Stomach (tissue), 8 donors: ENCODE measurements at regions not wholly inside any gene's neighbourhood (a gene's known extent, or its start where the extent isn't known, plus 50 kb on each side); places are given as distances from the start of the nearest gene placed in this dataset.

Experiments
- DNase-seq, 2 donors: peaks; one replicate each; pipeline versions ENCODE4 v3.0.0 to v3.0.0-alpha.2; 2013 to 2019
- H3K27ac ChIP-seq, 5 donors: fragments of 200-600 bp in 4 of 5; sonication (generic) in 4 of 5; one replicate each; pipeline ENCODE4 v1.5.1; 2013 to 2019; ENCODE audit warnings: mild to moderate bottlenecking in 1 of 5, moderate library complexity in 1 of 5
- H3K27me3 ChIP-seq, 3 donors: fragments of 200-600 bp; sonication (generic); one replicate each; pipeline ENCODE4 v1.5.1; 2017 to 2019; ENCODE audit warnings: mixed run types in 1 of 3
- H3K36me3 ChIP-seq, 4 donors: fragments of 200-600 bp; sonication (generic); 1 replicate in 3 of 4; 2 replicates in 1 of 4; pipeline ENCODE4 v1.5.1; 2016 to 2019
- H3K4me1 ChIP-seq, 4 donors: fragments of 200-600 bp; sonication (generic); one replicate each; pipeline ENCODE4 v1.5.1; 2016 to 2019
- H3K4me3 ChIP-seq, 4 donors: fragments of 200-600 bp; sonication (generic) in 3 of 4; one replicate each; pipeline ENCODE4 v1.5.1; 2016 to 2019; ENCODE audit warnings: mild to moderate bottlenecking in 1 of 4
- H3K9me3 ChIP-seq, 4 donors: fragments of 200-600 bp; sonication (generic); one replicate each; pipeline ENCODE4 v1.5.1; 2016 to 2019
- CTCF ChIP-seq, 7 experiments: fragments of 450-650 bp in 4 of 7; fragments of 200-600 bp in 3 of 7; sonication (generic) in 3 of 7; IDR thresholded peaks; one replicate each; pipeline ENCODE4 v1.5.1; 2016 to 2019; ENCODE audit warnings: antibody characterized with exemption in 7 of 7, control low read depth in 2 of 7, mild to moderate bottlenecking in 1 of 7
- EP300 ChIP-seq: sonication (generic); formaldehyde crosslinking; IDR thresholded peaks from one replicate; pipeline ENCODE4 v1.6.1; 2017; ENCODE audit warnings: antibody characterized with exemption
- POLR2A ChIP-seq, 4 donors: fragments of 450-650 bp; IDR thresholded peaks; one replicate each; pipeline ENCODE4 v1.6.1; 2016; ENCODE audit warnings: antibody characterized with exemption in 4 of 4, control low read depth in 2 of 4, mild to moderate bottlenecking in 1 of 4, moderate library complexity in 1 of 4
- POLR2AphosphoS5 ChIP-seq, 3 donors: sonication (generic); formaldehyde crosslinking; IDR thresholded peaks; one replicate each; pipeline ENCODE4 v1.6.1; 2016; ENCODE audit warnings: antibody characterized with exemption in 3 of 3
- WGBS, 5 donors: extraction: QIAGEN DNeasy Blood & Tissue Kit in 3 of 5; methylation state at CpG; one replicate each; pipeline versions ENCODE4 v1.1.5 to v1.1.7; 2013 to 2018; 5-methylcytosine and 5-hydroxymethylcytosine counted together
- intact Hi-C: fragments of 100-400 bp; cut with DNase I; formaldehyde crosslinking; loops from one replicate; pipeline ENCODE4 v1.15.1; 2023; ENCODE audit warnings: low total_unique reads
- donor health status: healthy with polysubstance abuse.
- donor health status: Bipolar disorder and iron deficiency.
- donor health status: healthy.

- intact Hi-C loops = no loop called here
- no peaks in the 10 kb centered on the region for H3K27me3 ChIP-seq
- H3K4me3 ChIP-seq = no peak overlapping the region
- peaks cover 22 to 47% (median 35%) of the 10 kb centered on the region in 4 donors for H3K4me1 ChIP-seq
- H3K9me3 ChIP-seq = no peaks in the 10 kb centered on the region
- H3K36me3 ChIP-seq = no peaks in the 10 kb centered on the region
- 24 to 43% (median 27%) methylated on average over 6 of the region's 6 CpGs for WGBS, 5 donors
- H3K27ac ChIP-seq = peak overlapping the region in 3 of 5 donors; percentile 52 to 68 (median 63)
- TF ChIP-seq CTCF (IDR thresholded peaks at IDR 0.05) (no peak), POLR2A (IDR thresholded peaks at IDR 0.05) (no peak), EP300 (no peak), POLR2AphosphoS5 (IDR thresholded peaks at IDR 0.05) (no peak)
- peak; percentile 45 to 55 for DNase-seq
Observed at GRCh38 chr12:75720812-75721641, 209.6 kb upstream of the KRR1 start.

- no peaks in the 10 kb centered on the region for H3K9me3 ChIP-seq
- TF ChIP-seq CTCF (IDR thresholded peaks at IDR 0.05) = no peak
- no peak for TF ChIP-seq POLR2A (IDR thresholded peaks at IDR 0.05)
- no peak for TF ChIP-seq EP300
- no peak for TF ChIP-seq POLR2AphosphoS5 (IDR thresholded peaks at IDR 0.05)
- no peak overlapping the region for H3K4me3 ChIP-seq
- H3K36me3 ChIP-seq = no peaks in the 10 kb centered on the region
- peaks cover 22 to 31% (median 25%) of the 10 kb centered on the region in 4 donors for H3K4me1 ChIP-seq
- no peak overlapping the region for H3K27ac ChIP-seq
- intact Hi-C loops = no loop called here
- no peaks in the 10 kb centered on the region for H3K27me3 ChIP-seq
- DNase-seq = no peak
Observed at GRCh38 chr12:75717902-75718301, 206.5 kb upstream of the KRR1 start.

- no peak for TF ChIP-seq POLR2AphosphoS5 (IDR thresholded peaks at IDR 0.05)
- no peak for TF ChIP-seq EP300
- TF ChIP-seq POLR2A (IDR thresholded peaks at IDR 0.05) = no peak
- no peak for TF ChIP-seq CTCF (IDR thresholded peaks at IDR 0.05)
- intact Hi-C loops = no loop called here
- H3K4me3 ChIP-seq = no peak overlapping the region
- no peaks in the 10 kb centered on the region for H3K36me3 ChIP-seq
- WGBS, 5 donors = 79 to 92% (median 88%) methylated on average over 5 of the region's 5 CpGs
- no peak for DNase-seq
- no peaks in the 10 kb centered on the region for H3K9me3 ChIP-seq
- peaks cover 12 to 32% (median 18%) of the 10 kb centered on the region in 4 donors for H3K4me1 ChIP-seq
- H3K27ac ChIP-seq = no peak overlapping the region
- H3K27me3 ChIP-seq = no peaks in the 10 kb centered on the region
Observed at GRCh38 chr12:75716291-75717025, 205.0 kb upstream of the KRR1 start.

GRCh38 chr12:75715682-75716081, 204.3 kb upstream of the KRR1 start:
- H3K27ac ChIP-seq = no peak overlapping the region
- DNase-seq = no peak
- peaks cover 4 to 26% (median 11%) of the 10 kb centered on the region in 4 donors for H3K4me1 ChIP-seq
- 89 to 98% (median 97%) methylated on average over 6 of the region's 6 CpGs for WGBS, 5 donors
- TF ChIP-seq POLR2A (IDR thresholded peaks at IDR 0.05) (no peak), CTCF (IDR thresholded peaks at IDR 0.05) (no peak), POLR2AphosphoS5 (IDR thresholded peaks at IDR 0.05) (no peak), EP300 (no peak)
- no peaks in the 10 kb centered on the region for H3K36me3 ChIP-seq
- no peak overlapping the region for H3K4me3 ChIP-seq
- intact Hi-C loops = no loop called here
- H3K27me3 ChIP-seq = no peaks in the 10 kb centered on the region
- H3K9me3 ChIP-seq = no peaks in the 10 kb centered on the region
